ENCODE measurements at regions not wholly inside any gene's neighbourhood (a gene's known extent, or its start where the extent isn't known, plus 50 kb on each side); places are given as distances from the start of the nearest gene placed in this dataset.

DNA sequence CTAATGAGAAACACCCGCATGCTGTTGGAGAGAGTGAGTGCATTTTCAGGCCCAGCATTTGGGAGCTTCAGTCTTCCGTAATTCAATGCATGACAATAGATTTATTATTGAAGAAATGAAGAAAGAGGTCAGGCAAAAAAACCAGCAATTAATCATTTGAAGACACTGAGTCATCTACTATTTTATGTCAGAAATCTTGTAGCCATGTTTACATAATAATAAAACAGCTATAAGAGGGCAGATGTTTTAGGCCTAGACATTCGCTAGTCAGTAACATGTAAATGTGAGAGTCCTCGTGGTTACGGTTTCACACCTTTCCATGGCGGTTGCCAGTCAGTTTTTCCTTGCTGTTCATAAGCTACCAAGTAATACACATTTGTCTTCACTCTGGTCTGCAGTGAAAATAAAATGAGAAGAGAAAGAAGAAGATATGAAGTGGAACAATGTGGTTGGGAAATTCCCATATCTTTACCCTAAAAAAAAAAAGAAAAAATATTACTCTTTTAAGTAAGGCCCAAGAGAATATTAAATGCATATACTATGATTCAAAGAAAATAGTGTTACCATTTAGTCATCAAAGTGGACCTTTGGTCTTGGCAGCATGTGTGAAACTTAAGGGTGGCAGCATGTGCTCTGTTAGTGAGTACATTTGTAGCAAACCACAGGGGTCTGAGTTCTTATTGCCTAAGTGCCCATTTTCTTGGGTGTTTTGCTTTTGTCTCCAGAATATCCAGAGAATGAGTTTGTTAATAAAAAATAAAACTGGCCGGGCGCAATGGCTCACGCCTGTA, 140.5 kb upstream of the TBL1XR1 start:
- no peak for TF ChIP-seq FOXP2 (optimal IDR thresholded peaks at IDR 0.05; ENCODE audit: borderline replicate concordance, extremely low read depth, extremely low read length, insufficient read depth)
- no peak for TF ChIP-seq TAF1 (IDR thresholded peaks at IDR 0.05; ENCODE audit: borderline replicate concordance, insufficient read depth, low read length)
- TF ChIP-seq SIN3A (IDR thresholded peaks at IDR 0.05; ENCODE audit: borderline replicate concordance, insufficient read depth, low read length) = no peak
- no peak for TF ChIP-seq POLR2AphosphoS5 (IDR thresholded peaks at IDR 0.05; ENCODE audit: low read depth, low read length)
- TF ChIP-seq, protein P1, sequence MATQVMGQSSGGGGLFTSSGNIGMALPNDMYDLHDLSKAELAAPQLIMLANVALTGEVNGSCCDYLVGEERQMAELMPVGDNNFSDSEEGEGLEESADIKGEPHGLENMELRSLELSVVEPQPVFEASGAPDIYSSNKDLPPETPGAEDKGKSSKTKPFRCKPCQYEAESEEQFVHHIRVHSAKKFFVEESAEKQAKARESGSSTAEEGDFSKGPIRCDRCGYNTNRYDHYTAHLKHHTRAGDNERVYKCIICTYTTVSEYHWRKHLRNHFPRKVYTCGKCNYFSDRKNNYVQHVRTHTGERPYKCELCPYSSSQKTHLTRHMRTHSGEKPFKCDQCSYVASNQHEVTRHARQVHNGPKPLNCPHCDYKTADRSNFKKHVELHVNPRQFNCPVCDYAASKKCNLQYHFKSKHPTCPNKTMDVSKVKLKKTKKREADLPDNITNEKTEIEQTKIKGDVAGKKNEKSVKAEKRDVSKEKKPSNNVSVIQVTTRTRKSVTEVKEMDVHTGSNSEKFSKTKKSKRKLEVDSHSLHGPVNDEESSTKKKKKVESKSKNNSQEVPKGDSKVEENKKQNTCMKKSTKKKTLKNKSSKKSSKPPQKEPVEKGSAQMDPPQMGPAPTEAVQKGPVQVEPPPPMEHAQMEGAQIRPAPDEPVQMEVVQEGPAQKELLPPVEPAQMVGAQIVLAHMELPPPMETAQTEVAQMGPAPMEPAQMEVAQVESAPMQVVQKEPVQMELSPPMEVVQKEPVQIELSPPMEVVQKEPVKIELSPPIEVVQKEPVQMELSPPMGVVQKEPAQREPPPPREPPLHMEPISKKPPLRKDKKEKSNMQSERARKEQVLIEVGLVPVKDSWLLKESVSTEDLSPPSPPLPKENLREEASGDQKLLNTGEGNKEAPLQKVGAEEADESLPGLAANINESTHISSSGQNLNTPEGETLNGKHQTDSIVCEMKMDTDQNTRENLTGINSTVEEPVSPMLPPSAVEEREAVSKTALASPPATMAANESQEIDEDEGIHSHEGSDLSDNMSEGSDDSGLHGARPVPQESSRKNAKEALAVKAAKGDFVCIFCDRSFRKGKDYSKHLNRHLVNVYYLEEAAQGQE (IDR thresholded peaks at IDR 0.05; ENCODE audit: insufficient read depth in 1 of 2, low read depth in 2 of 2, low read length in 2 of 2) = no peak

DNA sequence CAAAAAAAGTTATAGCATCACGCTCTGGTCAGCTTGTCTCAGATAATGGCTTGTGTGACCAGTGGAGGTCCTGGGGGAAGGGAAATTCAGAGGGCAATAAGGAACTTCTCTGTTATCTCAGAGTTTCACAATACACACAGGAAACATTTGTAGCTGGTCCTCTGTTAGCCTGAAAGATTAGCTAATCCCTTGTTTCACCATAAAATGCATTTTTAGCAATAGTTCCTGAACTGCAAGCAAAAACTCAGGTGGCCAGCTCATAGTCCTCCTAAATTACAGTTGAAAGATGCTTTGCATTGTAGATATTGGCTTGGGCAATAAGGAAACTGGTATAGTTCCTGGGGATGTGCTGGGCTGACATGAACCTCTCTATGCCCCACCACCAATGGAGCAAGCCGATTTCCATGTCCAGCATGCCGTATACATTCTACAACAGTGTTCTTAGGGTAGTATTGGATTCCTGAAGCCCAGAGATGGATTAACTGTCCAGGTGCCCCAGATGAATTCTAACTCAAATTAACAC, 141.5 kb upstream of the TBL1XR1 start:
- TF ChIP-seq, protein P1 (IDR thresholded peaks at IDR 0.05; ENCODE audit: insufficient read depth in 1 of 2, low read depth in 2 of 2, low read length in 2 of 2) = no peak
- TF ChIP-seq FOXP2 (optimal IDR thresholded peaks at IDR 0.05; ENCODE audit: borderline replicate concordance, extremely low read depth, extremely low read length, insufficient read depth) (no peak), POLR2AphosphoS5 (IDR thresholded peaks at IDR 0.05; ENCODE audit: low read depth, low read length) (no peak), TAF1 (IDR thresholded peaks at IDR 0.05; ENCODE audit: borderline replicate concordance, insufficient read depth, low read length) (no peak), SIN3A (IDR thresholded peaks at IDR 0.05; ENCODE audit: borderline replicate concordance, insufficient read depth, low read length) (no peak)

DNA sequence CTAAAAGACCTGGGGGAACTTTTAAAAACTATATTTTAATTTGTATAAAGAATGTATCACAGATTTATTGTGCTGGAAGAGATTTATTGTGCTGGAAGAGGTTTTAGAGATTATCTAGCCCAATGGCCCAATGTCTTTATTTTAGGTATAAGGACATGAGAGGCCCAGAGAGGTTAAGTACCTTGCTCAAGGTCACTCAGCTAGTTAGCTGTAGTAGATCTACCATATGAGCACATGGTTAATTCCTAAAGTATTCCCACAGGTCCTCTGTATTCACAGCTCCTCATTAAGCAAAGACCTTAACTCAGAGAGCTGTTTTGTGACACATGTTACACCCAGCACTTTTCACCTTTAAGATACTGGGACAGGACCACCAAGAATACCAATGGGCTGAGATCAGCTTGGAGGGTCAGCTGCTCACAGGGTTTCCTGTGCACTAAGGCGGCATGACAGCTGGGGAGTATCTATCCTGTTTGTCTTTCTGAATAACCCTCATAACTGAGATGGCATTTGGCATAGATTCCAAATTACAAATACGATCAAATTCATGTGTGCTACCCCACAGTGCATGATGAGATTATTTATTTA, 143.1 kb upstream of the TBL1XR1 start:
- TF ChIP-seq SIN3A (IDR thresholded peaks at IDR 0.05; ENCODE audit: borderline replicate concordance, insufficient read depth, low read length) (no peak), TAF1 (IDR thresholded peaks at IDR 0.05; ENCODE audit: borderline replicate concordance, insufficient read depth, low read length) (no peak), POLR2AphosphoS5 (IDR thresholded peaks at IDR 0.05; ENCODE audit: low read depth, low read length) (no peak)
- TF ChIP-seq, protein P1 (IDR thresholded peaks at IDR 0.05; ENCODE audit: insufficient read depth in 1 of 2, low read depth in 2 of 2, low read length in 2 of 2) = no peak

DNA sequence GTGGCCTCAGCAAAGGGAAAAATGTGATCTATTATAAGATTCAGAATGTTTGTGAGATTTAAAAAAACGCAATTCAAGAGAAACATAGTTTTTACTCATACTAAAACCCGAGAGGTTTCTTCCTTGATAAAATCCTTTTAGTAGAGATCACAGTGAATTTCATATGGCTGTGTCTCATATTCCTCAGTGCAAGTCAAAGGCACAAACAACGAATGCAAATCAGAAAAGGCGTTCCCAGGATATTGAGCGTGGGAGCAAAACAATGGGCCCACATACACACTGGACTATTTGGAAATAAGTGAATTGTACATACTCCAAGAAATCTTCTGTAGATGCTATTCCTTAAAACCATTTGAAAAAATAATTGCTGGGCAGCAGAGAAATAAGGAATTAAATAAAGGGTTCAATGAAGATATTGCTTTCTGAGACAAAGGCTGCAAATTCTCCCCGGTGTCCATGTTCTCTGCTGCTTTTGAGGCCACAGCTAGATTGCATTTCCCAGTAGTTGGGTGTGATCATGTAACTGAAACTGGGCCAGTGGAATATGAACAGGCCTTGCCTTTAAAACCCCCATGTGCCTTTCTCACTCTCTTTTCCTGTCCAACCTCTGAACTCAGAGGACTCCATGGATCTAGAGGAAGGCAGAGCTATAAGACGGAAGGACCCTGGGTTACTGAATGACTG, 144.6 kb upstream of the TBL1XR1 start:
- TF ChIP-seq SIN3A (IDR thresholded peaks at IDR 0.05; ENCODE audit: borderline replicate concordance, insufficient read depth, low read length) (no peak), POLR2AphosphoS5 (IDR thresholded peaks at IDR 0.05; ENCODE audit: low read depth, low read length) (no peak), FOXP2 (optimal IDR thresholded peaks at IDR 0.05; ENCODE audit: borderline replicate concordance, extremely low read depth, extremely low read length, insufficient read depth) (no peak), TAF1 (IDR thresholded peaks at IDR 0.05; ENCODE audit: borderline replicate concordance, insufficient read depth, low read length) (no peak)
- TF ChIP-seq, protein P1 (IDR thresholded peaks at IDR 0.05; ENCODE audit: insufficient read depth in 1 of 2, low read depth in 2 of 2, low read length in 2 of 2) = no peak
